ENCODE measurements at regions not wholly inside any gene's neighbourhood (a gene's known extent, or its start where the extent isn't known, plus 50 kb on each side); places are given as distances from the start of the nearest gene placed in this dataset.
"Not testable (repeated sequence)": the region's sequence is repeated elsewhere in the genome, so short reads cannot be mapped to it uniquely, and the experiment has no call there.

DNA sequence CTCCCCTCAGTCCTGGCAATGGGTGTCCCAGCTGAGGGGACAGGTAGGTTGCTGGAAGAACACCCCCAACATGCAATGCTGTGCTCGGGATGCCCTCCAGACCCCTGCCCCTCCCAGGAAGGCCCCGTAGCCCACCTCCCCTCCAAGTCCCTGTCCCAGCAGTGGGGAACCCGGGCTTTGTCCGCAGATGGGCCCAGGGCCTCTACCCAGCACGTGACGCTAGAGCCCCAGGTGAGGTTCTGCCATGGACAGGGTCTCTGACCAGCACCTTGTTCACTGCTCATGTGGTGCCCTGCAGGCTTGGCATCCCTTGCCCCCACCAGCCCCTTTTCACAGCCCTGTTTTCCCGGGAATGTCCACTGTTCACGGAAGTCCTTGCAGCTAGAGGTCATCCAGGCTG, 220.0 kb upstream of the SGCG start:
- DNase-seq, result no peak

DNA sequence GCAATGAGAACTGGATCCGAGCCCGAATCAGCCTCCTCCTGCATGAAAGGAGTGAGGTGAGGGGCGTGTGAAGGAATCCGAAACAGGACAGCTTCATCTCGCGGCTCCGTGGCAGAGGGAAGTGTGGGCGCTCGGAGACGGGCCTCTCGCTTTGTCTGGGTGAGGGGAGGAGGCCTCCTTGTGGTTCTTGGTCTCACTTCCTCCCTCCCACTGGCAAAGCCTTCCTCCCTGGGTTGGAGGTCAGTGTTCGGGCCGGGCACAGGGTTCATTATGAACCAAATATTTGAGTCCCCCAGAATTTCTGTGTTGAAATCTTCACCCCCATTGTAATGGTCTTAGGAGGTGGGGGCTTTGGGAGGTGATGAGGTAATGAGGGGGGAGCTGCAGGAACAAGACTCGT, 219.4 kb upstream of the SGCG start:
- DNase-seq, result not testable (repeated sequence)

GRCh38 chr13:22961835-22962537, 218.8 kb upstream of the SGCG start:
- no peak for DNase-seq

DNA sequence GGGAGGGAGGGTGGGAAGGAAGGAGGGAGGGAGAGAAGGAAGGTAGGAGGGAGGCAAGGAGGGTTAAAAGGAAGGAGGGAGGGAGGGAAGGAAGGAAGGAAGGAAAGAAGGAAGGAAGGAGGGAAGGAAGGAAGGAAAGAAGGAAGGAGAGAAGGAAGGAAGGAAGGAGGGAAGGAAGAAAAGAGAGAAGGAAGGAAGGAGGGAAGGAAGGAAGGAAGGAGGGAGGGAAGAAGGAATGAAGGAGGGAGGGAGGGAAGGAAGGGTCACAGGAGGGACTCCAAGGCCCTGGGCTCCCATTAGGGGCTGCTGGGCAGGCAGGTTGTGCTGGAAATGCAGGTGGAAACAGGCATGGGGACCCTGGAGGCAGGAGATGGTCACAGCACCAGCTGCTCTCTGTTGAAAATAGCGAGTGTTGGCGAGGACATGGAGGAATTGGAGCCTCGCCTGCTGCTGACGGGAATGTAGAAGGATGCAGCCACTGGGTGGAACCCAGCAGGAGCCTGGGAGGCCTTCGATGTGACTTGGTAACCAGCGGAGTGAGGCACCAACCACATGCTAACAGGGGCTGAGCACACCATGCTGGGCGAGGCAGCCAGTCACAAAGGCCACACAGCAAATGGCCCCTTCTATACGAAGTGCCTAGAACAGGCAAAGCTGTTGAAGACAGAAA, 217.3 kb upstream of the SGCG start:
- not testable (repeated sequence) for DNase-seq

- DNase-seq, result no peak
These were observed 216.4 kb upstream of the SGCG start for GRCh38 chr13:22964245-22964966.

DNA sequence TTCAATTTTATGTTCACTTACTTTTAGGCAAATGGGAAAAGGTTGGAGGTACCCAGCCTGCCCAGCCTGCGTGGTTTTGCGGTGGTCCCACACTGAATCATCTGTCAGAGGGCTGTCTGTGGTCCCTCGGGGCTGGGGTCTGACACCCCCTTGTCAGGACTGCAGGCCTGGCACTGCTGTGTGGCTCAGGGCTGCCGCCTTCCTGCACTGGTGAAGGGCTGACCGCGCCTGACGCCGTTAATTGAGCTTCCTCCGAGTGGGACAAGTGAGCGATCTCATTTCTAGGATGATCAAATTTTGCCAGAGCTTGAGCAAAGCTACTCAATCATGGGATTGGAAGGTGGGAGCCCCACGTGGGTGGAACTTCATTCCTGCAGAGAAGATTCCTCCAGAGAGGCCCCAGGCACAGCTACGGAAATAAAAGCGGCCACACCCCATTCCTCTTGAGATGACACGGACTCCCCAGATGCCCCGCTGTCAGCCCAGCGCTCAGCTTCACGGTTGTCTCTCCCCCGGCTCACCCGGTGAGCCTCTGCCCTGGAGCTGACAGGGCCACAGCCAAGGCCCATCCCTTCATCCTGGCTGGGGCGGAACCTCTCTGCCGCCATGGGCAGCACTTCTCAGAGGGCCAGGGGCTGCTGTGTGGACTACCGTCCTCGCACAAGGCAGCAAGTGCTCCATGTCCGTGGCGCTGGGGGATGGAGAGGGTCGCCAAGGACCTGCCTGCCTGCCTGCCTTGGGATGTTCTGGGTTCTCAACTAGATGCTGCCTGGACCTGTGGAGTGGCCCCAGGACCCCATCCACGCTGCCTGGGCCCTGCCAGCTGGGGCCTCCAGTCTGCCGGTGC, 215.5 kb upstream of the SGCG start:
- DNase-seq, result not testable (repeated sequence)

GRCh38 chr13:22965858-22966239, 214.9 kb upstream of the SGCG start:
- DNase-seq, result not testable (repeated sequence)

DNA sequence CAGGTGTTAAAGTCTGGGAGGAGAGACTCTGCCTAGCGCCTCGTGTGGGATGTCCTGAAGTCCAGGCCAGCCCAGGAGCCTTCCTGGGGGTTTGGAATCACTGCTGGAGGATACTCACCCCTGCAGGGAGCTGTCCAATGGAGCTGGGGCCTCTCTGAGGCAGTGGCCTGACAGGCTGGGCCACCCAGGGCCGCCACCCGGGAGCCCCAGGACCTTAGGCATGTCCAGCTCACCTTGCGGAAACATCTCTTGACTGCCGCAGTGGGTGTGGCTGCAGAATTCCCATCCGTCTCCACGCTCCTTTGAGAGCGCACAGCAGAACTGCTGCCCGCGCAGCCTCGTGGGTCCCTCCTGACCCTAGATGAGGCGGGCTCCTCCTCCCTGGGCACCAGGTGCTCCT, 214.0 kb upstream of the SGCG start:
- not testable (repeated sequence) for DNase-seq

DNA sequence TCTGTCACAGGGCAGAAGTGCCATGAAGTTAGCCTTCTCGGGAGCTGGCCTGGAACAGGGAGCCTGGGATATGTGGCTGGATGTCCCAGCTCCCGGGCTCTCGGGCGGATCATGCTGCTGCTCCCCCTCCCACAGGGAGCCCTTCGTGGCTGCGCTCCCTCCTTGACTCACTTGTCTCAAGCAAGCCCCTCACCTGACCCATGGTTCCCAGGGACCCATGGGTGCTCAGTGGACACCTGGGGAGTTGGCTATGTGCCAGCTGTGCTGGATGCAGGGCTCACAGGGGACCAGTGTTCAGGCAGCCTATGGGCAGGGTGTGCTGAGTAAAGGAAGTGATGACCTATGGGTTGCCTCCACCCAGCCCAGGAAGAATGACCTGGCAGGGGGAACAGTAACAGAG, 213.1 kb upstream of the SGCG start:
- DNase-seq, result no peak

GRCh38 chr13:22979952-22980351, 200.8 kb upstream of the SGCG start:
- DNase-seq, result no peak

DNA sequence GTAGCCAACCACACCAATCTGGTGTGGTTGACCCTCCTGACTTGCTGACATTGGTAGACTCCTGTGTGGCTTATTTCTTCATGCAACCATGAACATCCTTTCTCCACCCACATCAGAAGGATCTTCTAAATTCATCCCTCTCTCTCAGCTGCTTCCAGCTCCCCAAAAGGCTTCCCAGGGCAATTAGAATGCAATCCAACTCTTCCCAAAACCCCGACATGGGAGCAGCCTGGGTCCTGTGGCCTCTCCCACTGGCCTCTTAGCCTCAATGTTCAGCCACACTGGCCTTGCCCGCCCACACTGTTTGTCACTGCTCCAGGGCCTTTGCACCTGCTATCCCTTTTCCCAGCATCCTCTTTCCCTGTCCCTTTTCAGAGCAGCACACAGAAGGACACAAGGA, 199.8 kb upstream of the SGCG start:
- DNase-seq, result no peak

DNA sequence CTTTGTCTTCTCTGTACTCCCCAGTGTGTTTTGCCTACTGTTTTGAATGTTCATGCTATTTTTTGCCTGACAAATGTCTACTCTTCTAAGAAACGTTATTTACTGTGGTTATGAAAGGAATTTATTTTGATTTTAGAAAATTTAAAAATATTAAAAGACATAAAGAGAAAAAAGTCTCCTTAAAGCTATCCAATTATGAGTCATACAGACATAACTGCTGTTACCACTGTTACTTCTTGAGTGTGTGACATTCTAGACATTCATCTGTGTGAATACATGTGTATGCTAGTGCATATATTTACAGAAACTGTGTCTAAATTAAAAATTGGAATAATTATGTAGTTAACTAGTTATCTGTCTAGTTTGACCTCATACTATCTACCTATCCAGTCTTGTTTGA, 187.6 kb upstream of the SGCG start:
- DNase-seq, result no peak

DNA sequence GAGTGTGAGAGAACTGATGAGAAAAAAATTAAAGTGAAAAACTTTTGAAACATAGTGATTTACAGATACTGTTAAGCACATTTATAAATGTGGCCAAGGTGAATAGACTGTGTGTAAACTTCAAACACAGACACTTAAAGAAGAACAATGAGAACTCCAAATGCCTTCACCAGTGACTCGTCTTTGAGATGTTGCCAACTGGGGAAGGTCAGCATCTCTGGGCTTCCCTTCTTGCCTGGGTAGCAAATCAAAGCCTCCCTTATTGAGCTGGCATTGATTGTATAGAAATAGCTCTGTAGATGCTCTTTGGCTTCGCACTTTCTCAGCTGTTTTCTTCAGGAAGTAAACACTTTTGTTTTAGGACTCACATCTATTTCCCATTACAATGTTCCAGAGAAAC, 177.3 kb upstream of the SGCG start:
- no peak for DNase-seq

DNA sequence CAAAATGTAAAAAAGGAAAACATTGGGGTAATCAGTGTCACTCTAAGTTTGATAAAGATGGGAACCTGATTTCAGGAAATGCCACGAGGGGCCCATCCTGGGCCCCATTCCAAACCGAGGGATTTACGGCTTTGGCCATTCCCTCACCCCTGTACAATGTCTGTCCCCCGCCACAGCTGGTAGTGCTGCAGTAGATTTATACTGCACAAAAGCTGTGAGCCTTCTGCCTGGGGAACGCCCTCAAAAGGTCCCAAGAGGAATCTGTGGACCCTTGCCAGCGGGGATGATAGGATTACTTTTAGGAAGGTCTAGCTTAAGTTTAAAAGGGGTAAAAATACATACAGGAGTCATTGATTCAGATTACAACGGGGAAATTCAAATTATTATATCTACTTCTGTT, 173.4 kb upstream of the SGCG start:
- no peak for DNase-seq

- DNase-seq, result no peak
These were observed 162.6 kb upstream of the SGCG start for GRCh38 chr13:23018143-23018542.

- peak; percentile 18 to 39 for DNase-seq
These were observed 160.4 kb upstream of the SGCG start for GRCh38 chr13:23020246-23020843.

DNA sequence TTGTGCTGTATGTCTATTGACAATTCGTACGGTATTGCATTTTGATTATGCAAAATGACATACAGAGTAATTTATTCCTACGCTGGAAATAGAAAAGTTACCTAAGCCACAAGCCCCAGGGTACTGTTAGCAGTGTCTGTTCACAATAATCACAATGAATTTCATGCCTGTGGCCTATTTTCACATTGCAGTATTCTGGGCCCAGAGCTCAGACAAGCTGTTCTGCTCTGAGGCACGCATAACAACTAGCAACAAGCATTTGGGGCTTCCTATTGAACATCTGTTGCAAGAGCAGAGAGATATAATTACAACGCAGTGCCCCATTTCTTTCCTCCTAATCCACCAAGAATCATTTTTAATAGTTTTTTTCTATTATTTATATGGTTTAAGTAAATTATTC, 158.9 kb upstream of the SGCG start:
- DNase-seq, result no peak

- no peak for DNase-seq
These were observed 158.1 kb upstream of the SGCG start for GRCh38 chr13:23022704-23023103.

DNA sequence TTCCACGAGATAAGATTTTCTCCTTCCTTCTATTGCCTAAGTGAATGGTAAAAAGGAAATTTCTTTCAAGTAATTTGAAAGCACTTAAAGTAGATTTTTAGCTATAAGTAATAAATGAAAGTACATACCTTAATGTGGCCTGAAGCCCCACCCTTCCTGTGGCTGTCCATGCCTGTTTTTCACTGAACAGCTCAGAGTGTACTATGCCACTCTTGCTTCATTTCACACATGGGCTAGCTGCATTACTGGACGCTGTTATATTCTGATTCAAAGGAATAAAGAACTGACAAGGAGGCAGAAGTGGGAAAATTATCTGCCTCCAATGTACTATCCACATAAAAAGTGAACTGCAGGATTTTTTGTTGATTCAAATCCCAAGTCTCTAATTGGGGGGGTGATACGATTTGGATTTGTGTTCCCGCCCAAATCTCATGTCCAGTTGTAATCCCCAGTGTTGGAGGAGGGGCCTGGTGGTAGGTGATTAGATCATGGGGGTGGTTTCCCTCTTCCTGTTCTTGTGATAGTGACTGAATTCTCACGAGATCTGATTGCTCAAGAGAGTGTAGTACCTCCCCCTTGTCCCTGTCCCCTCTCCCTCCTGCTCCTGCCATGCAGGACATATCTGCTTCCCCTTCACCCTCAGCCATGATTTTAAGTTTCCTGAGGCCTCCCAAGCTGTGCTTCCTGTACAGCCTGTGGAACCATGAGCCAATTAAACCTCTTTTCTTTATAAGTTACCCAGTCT, 154.7 kb upstream of the SGCG start:
- no peak for DNase-seq

GRCh38 chr13:23039266-23039935, 141.4 kb upstream of the SGCG start:
- DNase-seq, result no peak

GRCh38 chr13:23042181-23042580, 138.6 kb upstream of the SGCG start:
- DNase-seq, result no peak

Measured in CD4-positive, alpha-beta T cell treated with Interleukin-1 beta for 1 hour (primary cell).